NB4 (cell line): ENCODE measurements at regions not wholly inside any gene's neighbourhood (a gene's known extent, or its start where the extent isn't known, plus 50 kb on each side); places are given as distances from the start of the nearest gene placed in this dataset.

ENCODE experiments used
- DNase-seq: peaks from one replicate; pipeline ENCODE4 v3.0.0; 2010; ENCODE audit warnings: low read depth
- H3K4me3 ChIP-seq: one replicate; pipeline ENCODE4 v1.5.1; 2011; ENCODE audit warnings: mild to moderate bottlenecking, low read depth, low read length, moderate library complexity
- CTCF ChIP-seq: IDR thresholded peaks from one replicate; pipeline ENCODE4 v1.5.1; 2012; ENCODE audit warnings: low read depth, low read length
- MYC ChIP-seq: IDR thresholded peaks from 2 replicates; pipeline ENCODE4 v1.6.1; 2011; ENCODE audit warnings: low read depth, low read length
- POLR2A ChIP-seq: IDR thresholded peaks from 2 replicates; pipeline ENCODE4 v1.6.1; 2011; ENCODE audit warnings: mild to moderate bottlenecking; ENCODE audit not compliant: insufficient read length; ENCODE audit errors: extremely low read depth
- TF ChIP-seq, protein P1 (sequence below): IDR thresholded peaks from 2 replicates; pipeline ENCODE4 v1.6.1; 2011; ENCODE audit warnings: low read depth, low read length

DNA sequence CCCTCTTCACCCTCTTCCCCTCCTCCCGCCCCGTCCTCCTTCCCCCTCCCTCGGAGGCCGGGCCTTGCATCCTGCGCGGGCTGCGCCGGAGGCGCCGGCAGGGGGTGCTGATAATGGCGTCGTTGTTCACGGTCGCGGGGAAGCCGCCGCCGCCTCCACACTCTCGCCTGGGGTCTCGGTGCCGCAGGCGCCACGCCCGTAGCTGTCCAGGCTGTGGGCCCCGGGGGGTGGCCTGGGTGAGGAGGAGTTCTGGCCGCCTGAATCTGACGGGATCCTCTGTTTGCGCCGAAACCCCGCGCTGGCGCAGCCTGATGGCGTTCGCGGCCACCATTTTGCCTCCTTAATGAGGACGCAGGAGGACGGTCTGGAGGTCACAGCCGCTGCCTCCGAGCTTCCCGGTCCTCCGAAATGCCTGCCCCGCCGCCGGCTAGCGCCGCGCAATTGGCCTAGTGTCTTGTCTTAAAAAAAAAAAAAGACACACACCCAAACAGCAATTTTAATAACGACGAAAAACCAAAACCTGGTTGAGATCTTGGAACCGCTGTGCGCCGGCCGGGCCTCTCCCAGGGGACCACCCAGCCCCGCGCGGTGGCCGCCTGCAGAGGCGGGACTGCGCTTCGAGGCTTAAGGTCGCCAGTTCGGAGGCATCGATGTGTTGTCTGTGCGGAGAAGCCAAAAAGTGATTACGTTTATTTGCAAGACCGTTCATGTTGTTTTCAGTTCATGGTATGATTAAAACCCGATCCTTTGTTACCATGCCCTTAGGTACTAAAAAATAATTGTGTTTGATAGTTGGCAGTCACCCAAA is 106.6 kb upstream of the HNRNPU start:
- TF ChIP-seq POLR2A (peak; percentile 65), CTCF (peak; percentile 41), MYC (no peak; the same call in none of the 2 replicates)
- TF ChIP-seq, protein P1, sequence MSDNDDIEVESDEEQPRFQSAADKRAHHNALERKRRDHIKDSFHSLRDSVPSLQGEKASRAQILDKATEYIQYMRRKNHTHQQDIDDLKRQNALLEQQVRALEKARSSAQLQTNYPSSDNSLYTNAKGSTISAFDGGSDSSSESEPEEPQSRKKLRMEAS: peak; percentile 40
- peak; percentile 97 for DNase-seq
- H3K4me3 ChIP-seq: peak overlapping the region; percentile 82

GRCh38 chr1:244970236-244970743 is 105.9 kb upstream of the HNRNPU start:
- TF ChIP-seq POLR2A: peak; percentile 48
- TF ChIP-seq, protein P1: no peak
- peak; percentile 92 for DNase-seq
- H3K4me3 ChIP-seq: peak overlapping the region; percentile 63

DNA sequence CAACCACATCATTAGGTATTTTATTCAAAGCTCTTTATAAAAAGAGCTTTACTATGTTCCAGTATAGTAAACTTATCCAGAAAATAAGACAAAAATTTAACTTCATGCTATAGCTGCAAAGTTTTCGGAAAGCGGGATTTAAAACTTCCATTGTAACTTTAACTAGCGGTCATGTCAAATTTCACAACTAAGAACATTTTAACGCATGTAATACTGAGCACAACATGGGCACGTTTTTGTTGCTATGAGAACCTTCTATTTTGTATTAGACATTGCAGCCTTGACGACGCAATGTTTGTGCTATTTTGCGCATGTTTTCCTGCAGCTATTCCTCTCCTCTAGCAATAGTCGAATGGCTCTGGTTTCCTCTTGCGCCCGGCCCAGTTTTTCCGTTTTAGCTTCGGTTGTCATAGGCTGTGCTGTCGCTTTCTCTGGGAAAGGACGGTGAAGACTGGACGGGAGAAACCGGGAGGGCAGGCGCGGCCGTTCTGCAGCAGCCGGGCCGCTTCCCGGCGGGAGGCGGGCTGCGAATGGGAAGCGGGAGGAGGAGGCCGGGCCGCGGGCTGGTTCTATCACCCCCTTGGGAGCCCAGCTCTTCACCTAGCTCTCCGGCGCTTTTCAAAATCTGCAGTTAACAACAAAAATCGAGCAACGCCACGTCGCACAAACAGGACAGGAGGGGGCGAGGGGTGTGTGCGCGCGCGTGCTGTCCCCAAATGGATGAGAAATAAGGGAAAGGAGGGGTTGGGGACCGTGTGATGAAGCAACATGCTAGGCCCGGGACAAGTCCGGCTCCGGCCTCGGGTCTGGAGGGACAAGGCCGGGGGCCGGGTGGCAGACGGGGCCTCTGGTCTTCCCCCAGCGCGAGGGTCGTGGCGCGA is 105.3 kb upstream of the HNRNPU start:
- TF ChIP-seq MYC (no peak; the same call in none of the 2 replicates), POLR2A (peak; percentile 12), CTCF (no peak)
- TF ChIP-seq, protein P1: peak; percentile 67
- peak; percentile 90 for DNase-seq
- peak overlapping the region; percentile 63 for H3K4me3 ChIP-seq

DNA sequence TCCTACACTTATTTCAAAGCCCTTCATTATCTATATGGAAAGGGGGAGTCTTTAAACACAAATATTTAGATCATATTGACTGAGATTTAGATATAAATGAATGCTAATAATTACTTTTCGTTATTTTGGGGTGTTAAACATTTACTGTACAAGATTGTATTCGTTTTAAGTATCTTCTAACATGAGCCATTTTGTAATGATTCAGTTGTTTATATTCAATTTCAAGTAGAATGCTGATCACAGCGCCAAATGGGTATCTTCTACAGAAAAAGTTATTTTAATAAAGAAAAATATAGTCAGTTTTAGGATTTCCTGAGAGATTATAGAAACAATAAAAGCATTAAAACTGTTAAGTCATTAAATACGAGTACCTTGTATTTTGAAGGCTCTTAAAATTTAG is 104.5 kb upstream of the HNRNPU start:
- no peak for DNase-seq
- H3K4me3 ChIP-seq: peak overlapping the region; percentile 63

DNA sequence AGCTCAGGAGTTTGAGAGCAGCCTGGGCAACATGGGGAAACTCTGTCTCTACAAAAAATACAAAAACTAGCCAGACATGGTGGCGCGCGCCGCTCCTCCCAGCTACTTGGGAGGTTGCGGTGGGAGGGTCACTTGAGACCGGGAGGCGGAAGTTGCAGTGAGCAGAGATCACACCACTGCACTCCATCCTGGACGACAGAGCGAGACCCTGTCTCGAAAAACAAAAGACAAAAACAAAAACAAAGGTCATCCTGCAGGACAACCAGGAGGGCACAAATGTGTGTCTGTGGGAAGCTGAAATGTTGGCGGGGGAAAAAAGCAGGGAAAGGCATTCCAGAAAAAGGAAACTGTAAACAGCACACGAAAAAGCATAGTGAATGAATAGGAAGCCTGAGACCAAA is 104.1 kb upstream of the HNRNPU start:
- TF ChIP-seq CTCF (no peak), MYC (no peak), POLR2A (no peak)
- TF ChIP-seq, protein P1: no peak
- no peak overlapping the region for H3K4me3 ChIP-seq
- DNase-seq: no peak

More for the DNA sequence above, 104.5 kb upstream of the HNRNPU start:
- TF ChIP-seq POLR2A (no peak), CTCF (no peak), MYC (no peak)
- TF ChIP-seq, protein P1: no peak

DNA sequence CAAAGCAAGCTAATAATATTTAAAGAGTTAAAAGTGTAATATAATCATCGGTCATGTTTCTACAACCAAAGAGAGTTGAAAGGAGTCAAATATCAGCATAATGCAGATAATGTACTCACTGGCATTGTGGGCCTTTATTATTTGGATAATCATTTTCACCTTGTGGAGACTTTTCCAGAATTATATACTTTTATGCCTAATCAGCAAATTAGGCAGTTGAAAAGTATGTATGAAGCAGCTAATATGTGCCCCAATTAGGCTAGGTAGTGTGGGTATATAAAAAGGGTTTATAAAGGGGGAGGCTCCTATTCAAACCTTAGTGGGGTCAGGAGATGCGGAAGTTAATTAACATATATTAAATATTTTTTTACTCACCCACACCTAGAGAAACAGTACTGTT is 102.8 kb upstream of the HNRNPU start:
- no peak overlapping the region for H3K4me3 ChIP-seq
- TF ChIP-seq CTCF (no peak), POLR2A (no peak), MYC (no peak)
- TF ChIP-seq, protein P1: no peak
- DNase-seq: no peak
